ENCODE measurements at regions not wholly inside any gene's neighbourhood (a gene's known extent, or its start where the extent isn't known, plus 50 kb on each side); places are given as distances from the start of the nearest gene placed in this dataset.

DNA sequence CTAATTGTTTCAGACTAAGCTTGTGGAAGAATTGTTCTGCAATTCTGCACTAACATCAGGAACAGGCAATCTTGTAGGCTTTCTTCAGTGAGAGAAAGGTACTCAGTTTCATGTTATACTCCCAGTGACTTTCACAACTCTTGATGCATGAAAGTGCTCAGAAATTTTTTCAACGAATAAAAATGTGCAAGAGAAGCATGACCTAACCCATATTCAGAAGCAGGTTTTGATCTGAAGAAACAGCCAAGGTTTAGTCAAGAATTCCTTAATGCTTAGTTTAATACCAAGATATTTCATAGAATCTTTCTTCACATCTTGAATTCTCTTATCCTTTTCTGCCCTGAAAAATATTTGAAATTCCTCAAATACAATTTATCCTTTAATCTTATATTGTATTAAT is 197.2 kb upstream of the CSNK1A1L start:
- no peak for TF ChIP-seq CTCF (IDR thresholded peaks at IDR 0.05)
- no peak for TF ChIP-seq BHLHE40 (IDR thresholded peaks at IDR 0.05; ENCODE audit: low read depth, low read length)
- TF ChIP-seq EP300 (IDR thresholded peaks at IDR 0.05), result no peak
